GM19438 (cell line): ENCODE measurements at regions not wholly inside any gene's neighbourhood (a gene's known extent, or its start where the extent isn't known, plus 50 kb on each side); places are given as distances from the start of the nearest gene placed in this dataset.
"Not testable (repeated sequence)": the region's sequence is repeated elsewhere in the genome, so short reads cannot be mapped to it uniquely, and the experiment has no call there.

Experiments used
- ATAC-seq: cut with Tn5 transposase; IDR thresholded peaks from one replicate; pipeline ENCODE4 v1.9.1; 2021; ENCODE audit warnings: low read depth; ENCODE audit not compliant: unreplicated experiment

GRCh38 chr3:30539206-30539605, 67.2 kb upstream of the TGFBR2 start:
- ATAC-seq, result no peak

GRCh38 chr3:30539772-30540171, 66.6 kb upstream of the TGFBR2 start:
- ATAC-seq, result no peak

GRCh38 chr3:30541156-30541555, 65.2 kb upstream of the TGFBR2 start:
- ATAC-seq, result not testable (repeated sequence)

GRCh38 chr3:30542897-30543296, 63.5 kb upstream of the TGFBR2 start:
- ATAC-seq, result no peak

- no peak for ATAC-seq
These were observed 61.6 kb upstream of the TGFBR2 start for GRCh38 chr3:30544812-30545211.

GRCh38 chr3:30546934-30547333, 59.5 kb upstream of the TGFBR2 start:
- no peak for ATAC-seq

- no peak for ATAC-seq
These were observed 58.7 kb upstream of the TGFBR2 start for GRCh38 chr3:30547716-30548115.

GRCh38 chr3:30548600-30548999, 57.8 kb upstream of the TGFBR2 start:
- no peak for ATAC-seq

- ATAC-seq, result no peak
These were observed 56.8 kb upstream of the TGFBR2 start for GRCh38 chr3:30549600-30549999.

- ATAC-seq, result no peak
These were observed 56.2 kb upstream of the TGFBR2 start for GRCh38 chr3:30550246-30550645.

- ATAC-seq, result no peak
These were observed 55.1 kb upstream of the TGFBR2 start for GRCh38 chr3:30551266-30551665.

- no peak for ATAC-seq
These were observed 54.5 kb upstream of the TGFBR2 start for GRCh38 chr3:30551927-30552326.

GRCh38 chr3:30553641-30554316, 52.6 kb upstream of the TGFBR2 start:
- ATAC-seq, result no peak

GRCh38 chr3:30554317-30554690, 52.1 kb upstream of the TGFBR2 start:
- no peak for ATAC-seq

GRCh38 chr3:30555968-30556367, 50.4 kb upstream of the TGFBR2 start:
- no peak for ATAC-seq
